Mesodermal cell (in vitro differentiated cells): ENCODE measurements at regions not wholly inside any gene's neighbourhood (a gene's known extent, or its start where the extent isn't known, plus 50 kb on each side); places are given as distances from the start of the nearest gene placed in this dataset.

Experiments
- H3K27ac ChIP-seq: 2 replicates; pipeline ENCODE4 v1.7.0; 2013; ENCODE audit warnings: mild to moderate bottlenecking, low read depth, low read length, moderate library complexity; ENCODE audit not compliant: severe bottlenecking
- H3K36me3 ChIP-seq: 2 replicates; pipeline ENCODE4 v1.7.1; 2013; ENCODE audit warnings: mild to moderate bottlenecking, low read length, moderate library complexity; ENCODE audit not compliant: control insufficient read depth, insufficient read depth
- H3K4me1 ChIP-seq: one replicate; pipeline ENCODE4 v1.7.1; 2013; ENCODE audit warnings: mild to moderate bottlenecking, low read length; ENCODE audit not compliant: insufficient read depth, control insufficient read depth, poor library complexity, severe bottlenecking
- H3K4me3 ChIP-seq: 2 replicates; pipeline ENCODE4 v1.7.0; 2013; ENCODE audit warnings: low read length, control low read depth, mild to moderate bottlenecking; ENCODE audit not compliant: insufficient read depth, poor library complexity, severe bottlenecking; ENCODE audit errors: extremely low read depth
- H3K9me3 ChIP-seq: 2 replicates; pipeline ENCODE4 v1.7.1; 2013; ENCODE audit warnings: mild to moderate bottlenecking, low read length, moderate library complexity; ENCODE audit not compliant: control insufficient read depth
- WGBS, 2 experiments: methylation state at CpG; one replicate each; pipeline ENCODE4 v1.1.5; 2013; ENCODE audit warnings: missing lambda C conversion rate in 2 of 2; ENCODE audit not compliant: insufficient coverage in 2 of 2; 5-methylcytosine and 5-hydroxymethylcytosine counted together

DNA sequence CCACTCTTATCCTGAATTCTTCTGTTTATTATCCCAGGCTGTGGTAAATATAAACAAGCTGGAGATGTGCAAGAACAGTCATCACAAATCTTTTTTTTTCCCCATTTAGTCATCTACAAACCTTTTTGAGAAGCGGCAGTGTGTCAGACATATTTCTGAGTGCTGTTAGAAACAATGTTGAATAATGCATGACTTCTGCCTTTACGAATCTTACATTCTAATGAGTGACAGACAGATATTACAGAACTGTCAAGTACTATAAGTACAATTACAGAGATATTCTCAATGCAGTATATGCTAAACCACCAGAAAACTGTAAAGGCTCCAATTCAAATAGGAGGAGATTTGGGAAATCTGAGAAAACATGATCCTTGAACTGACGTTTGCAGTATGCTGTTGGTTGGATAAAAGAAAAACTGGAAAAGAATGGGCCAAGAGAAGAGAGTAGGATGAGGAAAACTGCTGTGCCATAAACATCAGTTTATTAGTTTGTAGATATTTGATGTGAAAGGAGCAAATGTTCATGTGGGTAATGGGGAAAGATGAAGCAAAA is 379.5 kb upstream of the SLC8A1 start:
- H3K4me3 ChIP-seq: no peak overlapping the region
- 75 to 88% methylated on average over 1 of the region's 3 CpGs for WGBS, 2 experiments
- no peak overlapping the region for H3K27ac ChIP-seq

GRCh38 chr2:40841856-40842255 is 390.0 kb upstream of the SLC8A1 start:
- no CpG with 5 or more reads among the region's 2 CpGs for WGBS, 2 experiments
- H3K4me1 ChIP-seq: no peaks in the 10 kb centered on the region
- H3K9me3 ChIP-seq: no peaks in the 10 kb centered on the region
- H3K27ac ChIP-seq: no peak overlapping the region
- no peak overlapping the region for H3K4me3 ChIP-seq
- H3K36me3 ChIP-seq: no peaks in the 10 kb centered on the region

More for the DNA sequence above, 379.5 kb upstream of the SLC8A1 start:
- Histone ChIP-seq H3K9me3 (no peaks in the 10 kb centered on the region), H3K36me3 (no peaks in the 10 kb centered on the region), H3K4me1 (no peaks in the 10 kb centered on the region)

DNA sequence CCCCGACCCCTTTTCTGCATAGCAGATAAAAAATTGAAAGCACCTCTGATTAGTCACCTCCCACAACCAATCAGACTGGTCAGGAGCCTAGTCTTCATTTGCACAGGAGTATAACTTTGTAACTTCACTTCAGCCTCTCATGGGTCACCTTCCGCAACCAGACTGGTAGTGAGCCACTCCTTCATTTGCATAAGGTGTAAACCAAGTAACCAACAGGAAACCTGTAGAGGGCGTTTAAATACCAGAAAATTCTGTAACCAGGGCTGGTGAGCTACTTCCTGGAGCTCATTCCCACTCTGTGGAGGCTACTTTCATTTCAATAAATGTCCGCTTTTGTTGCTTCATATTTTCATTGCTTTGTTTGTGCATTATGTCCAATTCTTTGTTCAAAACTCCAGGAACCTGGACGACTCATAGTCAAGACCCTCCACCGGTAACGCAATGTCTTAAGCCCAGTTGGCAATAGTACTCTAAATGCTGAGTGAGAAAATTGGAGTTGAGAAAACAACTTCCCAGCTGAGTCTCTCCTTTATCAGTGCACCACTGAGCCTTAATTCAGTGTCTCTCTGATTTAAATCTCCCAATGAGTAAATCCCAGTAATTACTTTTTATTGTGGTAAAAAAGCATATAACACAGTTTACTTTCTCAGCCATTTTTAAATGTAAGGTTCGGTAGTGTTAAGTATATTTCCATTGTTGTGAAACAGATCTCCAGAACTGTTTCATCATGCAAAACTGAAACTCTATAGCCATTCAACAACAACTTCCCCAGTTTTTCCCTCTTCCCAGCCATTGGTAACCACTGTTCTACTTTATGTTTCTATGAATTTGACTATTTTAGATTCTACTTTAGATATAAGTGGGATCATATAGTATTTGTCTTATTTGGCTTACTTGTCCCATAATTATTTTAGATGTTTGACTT is 392.7 kb upstream of the SLC8A1 start:
- WGBS, 2 experiments: 55 to 68% methylated on average over 3 to 4 of the region's 8 CpGs
- no peaks in the 10 kb centered on the region for H3K9me3 ChIP-seq
- H3K4me1 ChIP-seq: no peaks in the 10 kb centered on the region
- no peak overlapping the region for H3K27ac ChIP-seq
- no peak overlapping the region for H3K4me3 ChIP-seq
- no peaks in the 10 kb centered on the region for H3K36me3 ChIP-seq

DNA sequence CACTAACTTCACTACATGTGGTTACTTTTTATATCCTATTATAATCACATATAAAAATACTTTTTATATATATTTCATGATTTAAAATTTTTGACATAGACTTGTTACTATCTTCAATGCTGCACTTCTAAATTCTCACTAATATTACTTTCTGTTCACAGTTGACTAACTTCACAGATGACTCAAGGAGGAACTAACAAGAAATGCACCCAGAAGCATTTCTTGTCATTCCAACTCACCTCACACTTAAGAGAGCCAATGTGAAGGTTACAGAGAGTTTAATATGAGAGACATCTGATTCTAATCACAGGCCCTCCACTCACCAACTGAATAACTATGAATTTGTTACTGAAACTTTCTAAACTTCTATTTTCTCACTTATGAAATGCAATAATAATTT is 399.8 kb upstream of the SLC8A1 start:
- no peaks in the 10 kb centered on the region for H3K9me3 ChIP-seq
- no peak overlapping the region for H3K27ac ChIP-seq
- no peaks in the 10 kb centered on the region for H3K4me1 ChIP-seq
- no peak overlapping the region for H3K4me3 ChIP-seq
- no peaks in the 10 kb centered on the region for H3K36me3 ChIP-seq

DNA sequence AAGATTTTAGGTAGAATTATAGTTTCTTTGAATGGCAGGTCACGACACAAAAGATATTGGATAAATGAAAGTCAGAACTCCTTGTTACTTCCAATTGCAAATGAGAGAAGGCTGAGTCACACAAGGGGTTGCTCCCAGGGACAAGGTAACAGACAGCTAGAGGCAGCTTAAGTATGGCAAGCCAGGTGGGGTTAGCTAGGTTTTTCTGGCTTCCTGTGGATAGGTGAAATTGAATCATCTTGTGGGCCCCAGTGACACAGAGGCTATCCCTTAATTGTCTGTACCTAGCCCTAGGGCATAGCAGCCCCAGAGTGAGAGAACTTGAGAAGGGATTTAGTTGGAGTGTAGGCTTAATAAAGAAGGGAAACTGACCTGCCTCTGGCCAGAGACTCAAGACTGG is 407.7 kb upstream of the SLC8A1 start:
- Histone ChIP-seq H3K27ac (no peak overlapping the region), H3K9me3 (no peaks in the 10 kb centered on the region), H3K4me3 (no peak overlapping the region), H3K4me1 (no peaks in the 10 kb centered on the region), H3K36me3 (no peaks in the 10 kb centered on the region)
- 83% methylated on average over 1 of the region's 1 CpG; no CpG with 5 or more reads in 1 of the 2 experiments for WGBS, 2 experiments

DNA sequence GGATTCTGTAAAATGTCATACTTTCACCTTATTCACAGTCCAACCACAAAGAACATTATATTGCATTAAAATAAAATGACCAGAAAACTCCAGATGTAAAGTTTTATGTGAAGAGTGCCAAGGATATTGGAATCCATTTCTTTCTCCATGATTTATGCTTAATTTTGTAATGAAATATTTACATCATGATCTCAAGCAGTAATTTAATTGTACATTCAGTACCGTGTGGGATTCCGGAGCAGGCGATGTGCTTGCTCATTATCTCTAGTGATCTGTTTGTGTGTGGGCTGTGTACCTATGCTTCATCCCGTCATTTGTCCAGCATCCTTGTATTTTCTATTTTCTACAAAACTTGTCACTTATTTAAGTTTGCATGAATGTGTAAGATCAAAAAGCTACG is 415.9 kb upstream of the SLC8A1 start:
- no CpG with 5 or more reads among the region's 5 CpGs for WGBS, 2 experiments
- no peaks in the 10 kb centered on the region for H3K36me3 ChIP-seq
- no peaks in the 10 kb centered on the region for H3K9me3 ChIP-seq
- no peaks in the 10 kb centered on the region for H3K4me1 ChIP-seq
- no peak overlapping the region for H3K4me3 ChIP-seq
- H3K27ac ChIP-seq: no peak overlapping the region

DNA sequence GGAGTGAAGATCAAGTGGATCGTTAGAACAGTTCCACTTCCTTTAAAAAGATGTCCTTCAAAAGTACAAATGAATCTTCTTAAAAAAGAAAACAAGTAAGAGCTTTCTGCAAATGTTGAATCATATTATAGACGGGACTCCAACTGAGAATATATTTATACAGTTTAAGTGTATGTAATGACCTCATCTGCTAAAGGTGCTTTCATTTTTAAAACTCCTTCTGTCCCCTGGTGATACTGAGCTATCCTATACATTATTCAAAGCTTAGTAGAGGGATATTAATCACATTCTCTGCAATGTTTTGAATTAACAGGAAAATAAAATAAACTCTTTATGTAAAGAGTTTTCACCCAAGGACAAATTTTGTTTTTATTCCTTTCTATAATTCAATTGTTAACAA is 420.7 kb upstream of the SLC8A1 start:
- no peaks in the 10 kb centered on the region for H3K9me3 ChIP-seq
- no CpG with 5 or more reads among the region's 2 CpGs for WGBS, 2 experiments
- H3K36me3 ChIP-seq: no peaks in the 10 kb centered on the region
- H3K4me1 ChIP-seq: no peaks in the 10 kb centered on the region
- no peak overlapping the region for H3K4me3 ChIP-seq
- no peak overlapping the region for H3K27ac ChIP-seq

GRCh38 chr2:40874380-40874779 is 422.5 kb upstream of the SLC8A1 start:
- Histone ChIP-seq H3K27ac (no peak overlapping the region), H3K4me3 (no peak overlapping the region), H3K4me1 (no peaks in the 10 kb centered on the region), H3K36me3 (no peaks in the 10 kb centered on the region), H3K9me3 (no peaks in the 10 kb centered on the region)
- 92% methylated on average over 2 of the region's 3 CpGs for WGBS, 2 experiments

DNA sequence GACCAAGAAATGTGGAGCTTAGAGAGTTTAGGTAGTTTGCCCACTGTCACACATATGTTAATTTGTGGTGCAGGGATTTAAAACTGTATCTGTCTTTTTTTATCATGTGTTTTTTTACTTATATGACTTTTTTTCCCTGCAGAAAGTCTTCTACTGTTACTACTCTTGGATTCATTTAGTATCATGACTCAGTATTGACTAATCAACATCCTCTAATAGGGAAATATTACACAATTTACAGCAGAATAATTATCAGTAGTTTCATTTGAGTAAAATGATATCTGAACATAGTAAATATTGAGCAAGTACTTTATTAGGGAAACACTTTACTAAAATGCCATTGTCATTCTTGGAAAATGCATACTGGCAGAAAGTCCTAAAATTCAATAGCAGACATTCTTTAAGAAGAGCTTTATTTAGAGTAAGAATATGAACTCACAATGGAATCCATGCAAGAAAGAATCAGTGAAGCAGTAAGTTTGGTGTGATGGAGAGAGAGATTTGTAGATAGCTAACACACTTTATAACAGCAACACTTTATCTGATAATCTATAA is 425.9 kb upstream of the SLC8A1 start:
- Histone ChIP-seq H3K27ac (no peak overlapping the region), H3K9me3 (no peaks in the 10 kb centered on the region), H3K4me3 (no peak overlapping the region), H3K36me3 (no peaks in the 10 kb centered on the region), H3K4me1 (no peaks in the 10 kb centered on the region)

DNA sequence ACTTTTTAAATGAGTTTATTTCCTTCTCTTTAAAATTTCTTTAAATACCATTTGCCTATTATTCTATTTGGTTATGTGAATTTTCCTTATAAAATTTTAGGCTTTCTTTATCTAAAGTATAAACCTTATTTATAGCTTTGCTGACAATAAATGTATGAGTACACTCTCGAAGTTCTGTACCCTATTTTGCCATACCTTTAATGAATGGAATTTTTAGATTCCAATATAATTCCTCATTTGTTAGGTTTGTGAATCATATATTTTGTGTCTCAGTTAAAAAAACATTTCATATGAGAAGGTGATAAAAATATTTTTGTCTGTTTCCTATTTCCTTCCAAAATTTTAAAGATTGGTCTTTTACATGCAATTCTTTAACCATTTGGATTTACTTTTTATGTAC is 427.4 kb upstream of the SLC8A1 start:
- Histone ChIP-seq H3K36me3 (no peaks in the 10 kb centered on the region), H3K27ac (no peak overlapping the region), H3K4me1 (no peaks in the 10 kb centered on the region), H3K4me3 (no peak overlapping the region), H3K9me3 (no peaks in the 10 kb centered on the region)
- WGBS, 2 experiments: no CpG with 5 or more reads among the region's 1 CpG

DNA sequence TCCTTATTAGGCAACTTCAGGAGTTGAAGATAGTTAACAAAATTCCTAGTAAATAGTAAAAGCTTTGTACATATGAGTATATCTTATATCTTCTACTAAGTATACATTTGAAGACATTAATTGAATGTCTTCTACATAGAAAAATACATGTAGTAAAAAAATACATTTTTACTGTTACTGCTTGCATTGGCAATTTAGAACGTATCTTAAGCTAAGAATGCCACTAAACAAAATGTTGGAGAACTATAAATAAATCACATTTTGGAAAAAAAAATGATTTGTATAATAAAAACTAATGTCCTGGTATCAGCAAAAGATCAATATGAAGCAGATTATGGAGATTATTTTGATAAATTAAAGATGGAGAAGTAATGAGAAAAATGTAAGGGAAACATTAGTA is 434.2 kb upstream of the SLC8A1 start:
- Histone ChIP-seq H3K9me3 (peaks cover 5% of the 10 kb centered on the region), H3K4me3 (no peak overlapping the region), H3K27ac (no peak overlapping the region), H3K4me1 (no peaks in the 10 kb centered on the region), H3K36me3 (no peaks in the 10 kb centered on the region)
- WGBS, 2 experiments: no CpG with 5 or more reads among the region's 1 CpG
